ENCODE measurements at regions not wholly inside any gene's neighbourhood (a gene's known extent, or its start where the extent isn't known, plus 50 kb on each side); places are given as distances from the start of the nearest gene placed in this dataset.

DNA sequence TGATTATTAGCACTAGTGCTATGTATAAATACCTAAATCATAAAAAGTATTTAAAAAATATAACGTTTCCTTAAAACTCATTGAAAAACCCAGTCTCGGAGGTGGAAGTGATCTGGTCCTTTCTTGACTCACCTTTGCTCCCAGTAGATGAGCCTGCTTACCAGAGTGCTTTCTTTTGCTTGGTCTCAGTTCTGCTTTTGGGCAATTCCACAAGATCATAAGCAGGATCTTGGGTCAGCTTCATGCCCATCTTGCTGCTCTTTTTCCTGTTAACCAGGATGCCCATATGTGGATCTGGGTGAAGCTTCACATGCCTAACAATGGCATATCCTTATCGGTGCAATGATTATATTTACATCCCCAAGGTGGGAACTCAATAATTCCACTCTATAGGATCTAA lies 332.1 kb upstream of the FAM98A start:
- Histone ChIP-seq H3K27me3 (ENCODE audit: insufficient read depth, low read length, poor library complexity, severe bottlenecking) (no peaks in the 10 kb centered on the region), H3K9me3 (ENCODE audit: insufficient read depth, low read depth, low read length) (no peaks in the 10 kb centered on the region), H3K79me2 (ENCODE audit: insufficient read depth, low read length) (no peaks in the 10 kb centered on the region), H3K9me2 (replicated peaks; ENCODE audit: low read depth, low read length) (no peaks in the 10 kb centered on the region), H3K4me3 (ENCODE audit: low read length, poor library complexity, severe bottlenecking) (no peak overlapping the region), H2AFZ (ENCODE audit: low read length) (no peak overlapping the region), H3K4me2 (ENCODE audit: low read depth, low read length, poor library complexity, severe bottlenecking) (no peak overlapping the region), H3K9ac (ENCODE audit: low read depth, low read length, poor library complexity, severe bottlenecking) (no peak overlapping the region), H3F3A (ENCODE audit: low read depth) (no peaks in the 10 kb centered on the region), H3K36me3 (ENCODE audit: insufficient read depth, low read length) (no peaks in the 10 kb centered on the region), H3K4me1 (ENCODE audit: insufficient read depth, low read length, poor library complexity, severe bottlenecking) (no peaks in the 10 kb centered on the region), H4K20me1 (ENCODE audit: insufficient read depth, low read length, poor library complexity, severe bottlenecking) (no peaks in the 10 kb centered on the region)
- no peak for TF ChIP-seq EZH2phosphoT487 (IDR thresholded peaks at IDR 0.05; ENCODE audit: borderline replicate concordance)
- TF ChIP-seq, protein P1, sequence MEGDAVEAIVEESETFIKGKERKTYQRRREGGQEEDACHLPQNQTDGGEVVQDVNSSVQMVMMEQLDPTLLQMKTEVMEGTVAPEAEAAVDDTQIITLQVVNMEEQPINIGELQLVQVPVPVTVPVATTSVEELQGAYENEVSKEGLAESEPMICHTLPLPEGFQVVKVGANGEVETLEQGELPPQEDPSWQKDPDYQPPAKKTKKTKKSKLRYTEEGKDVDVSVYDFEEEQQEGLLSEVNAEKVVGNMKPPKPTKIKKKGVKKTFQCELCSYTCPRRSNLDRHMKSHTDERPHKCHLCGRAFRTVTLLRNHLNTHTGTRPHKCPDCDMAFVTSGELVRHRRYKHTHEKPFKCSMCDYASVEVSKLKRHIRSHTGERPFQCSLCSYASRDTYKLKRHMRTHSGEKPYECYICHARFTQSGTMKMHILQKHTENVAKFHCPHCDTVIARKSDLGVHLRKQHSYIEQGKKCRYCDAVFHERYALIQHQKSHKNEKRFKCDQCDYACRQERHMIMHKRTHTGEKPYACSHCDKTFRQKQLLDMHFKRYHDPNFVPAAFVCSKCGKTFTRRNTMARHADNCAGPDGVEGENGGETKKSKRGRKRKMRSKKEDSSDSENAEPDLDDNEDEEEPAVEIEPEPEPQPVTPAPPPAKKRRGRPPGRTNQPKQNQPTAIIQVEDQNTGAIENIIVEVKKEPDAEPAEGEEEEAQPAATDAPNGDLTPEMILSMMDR (conservative IDR thresholded peaks at IDR 0.05; ENCODE audit: low read length), result no peak

DNA sequence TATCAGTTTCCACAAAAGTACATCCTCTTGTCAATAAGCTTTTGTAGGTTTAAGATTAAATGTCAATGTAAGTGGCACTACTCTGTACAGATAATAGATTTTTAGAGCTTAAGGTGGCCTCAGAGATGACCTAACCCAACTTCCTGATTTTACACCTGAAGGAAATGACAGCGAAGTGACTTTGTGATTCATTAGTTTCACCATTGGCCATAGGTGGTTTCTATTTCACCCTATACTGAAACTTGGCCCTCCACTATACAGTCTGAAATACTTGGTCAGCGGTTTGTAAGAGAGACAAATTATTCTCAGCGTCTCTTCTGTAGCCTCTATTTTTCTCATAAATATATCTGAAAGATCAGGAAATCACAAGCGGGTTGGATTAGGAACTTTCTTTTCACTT lies 330.4 kb upstream of the FAM98A start:
- H3K4me2 ChIP-seq (ENCODE audit: low read depth, low read length, poor library complexity, severe bottlenecking), result no peak overlapping the region
- H4K20me1 ChIP-seq (ENCODE audit: insufficient read depth, low read length, poor library complexity, severe bottlenecking), result no peaks in the 10 kb centered on the region
- H3K9me2 ChIP-seq (replicated peaks; ENCODE audit: low read depth, low read length), result no peaks in the 10 kb centered on the region
- H3K4me1 ChIP-seq (ENCODE audit: insufficient read depth, low read length, poor library complexity, severe bottlenecking), result no peaks in the 10 kb centered on the region
- no peak overlapping the region for H3K9ac ChIP-seq (ENCODE audit: low read depth, low read length, poor library complexity, severe bottlenecking)
- no peaks in the 10 kb centered on the region for H3K27me3 ChIP-seq (ENCODE audit: insufficient read depth, low read length, poor library complexity, severe bottlenecking)
- no peaks in the 10 kb centered on the region for H3F3A ChIP-seq (ENCODE audit: low read depth)
- no peaks in the 10 kb centered on the region for H3K9me3 ChIP-seq (ENCODE audit: insufficient read depth, low read depth, low read length)
- H3K79me2 ChIP-seq (ENCODE audit: insufficient read depth, low read length), result no peaks in the 10 kb centered on the region
- no peaks in the 10 kb centered on the region for H3K36me3 ChIP-seq (ENCODE audit: insufficient read depth, low read length)
- H2AFZ ChIP-seq (ENCODE audit: low read length), result no peak overlapping the region
- no peak overlapping the region for H3K4me3 ChIP-seq (ENCODE audit: low read length, poor library complexity, severe bottlenecking)
- TF ChIP-seq EZH2phosphoT487 (IDR thresholded peaks at IDR 0.05; ENCODE audit: borderline replicate concordance), result no peak
- TF ChIP-seq, protein P1 (conservative IDR thresholded peaks at IDR 0.05; ENCODE audit: low read length), result no peak

DNA sequence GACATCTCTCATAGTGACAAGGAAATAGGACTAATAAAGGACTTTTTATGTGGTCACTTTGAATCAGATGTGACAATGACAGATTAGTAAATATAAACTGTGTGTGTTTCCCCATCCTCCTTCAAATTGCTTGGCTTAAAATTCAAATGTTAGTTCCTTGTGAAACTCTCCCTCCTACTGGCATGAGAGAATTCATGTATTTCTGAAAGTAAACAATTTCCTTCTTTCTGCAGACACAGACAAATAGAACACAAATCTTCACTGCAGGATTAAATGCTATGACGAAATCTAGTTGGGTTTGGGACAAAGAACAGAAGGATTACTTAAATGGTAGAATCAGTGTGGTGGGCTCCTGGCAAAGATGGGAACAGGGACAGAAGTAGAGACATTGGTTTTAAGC lies 328.7 kb upstream of the FAM98A start:
- Histone ChIP-seq H3K4me1 (ENCODE audit: insufficient read depth, low read length, poor library complexity, severe bottlenecking) (no peaks in the 10 kb centered on the region), H3K4me2 (ENCODE audit: low read depth, low read length, poor library complexity, severe bottlenecking) (no peak overlapping the region), H2AFZ (ENCODE audit: low read length) (no peak overlapping the region), H3K79me2 (ENCODE audit: insufficient read depth, low read length) (no peaks in the 10 kb centered on the region), H3K9me3 (ENCODE audit: insufficient read depth, low read depth, low read length) (no peaks in the 10 kb centered on the region), H3K4me3 (ENCODE audit: low read length, poor library complexity, severe bottlenecking) (no peak overlapping the region), H3K36me3 (ENCODE audit: insufficient read depth, low read length) (no peaks in the 10 kb centered on the region), H3F3A (ENCODE audit: low read depth) (no peaks in the 10 kb centered on the region), H3K27me3 (ENCODE audit: insufficient read depth, low read length, poor library complexity, severe bottlenecking) (no peaks in the 10 kb centered on the region), H4K20me1 (ENCODE audit: insufficient read depth, low read length, poor library complexity, severe bottlenecking) (no peaks in the 10 kb centered on the region), H3K9ac (ENCODE audit: low read depth, low read length, poor library complexity, severe bottlenecking) (no peak overlapping the region), H3K9me2 (replicated peaks; ENCODE audit: low read depth, low read length) (no peaks in the 10 kb centered on the region)
- TF ChIP-seq EZH2phosphoT487 (IDR thresholded peaks at IDR 0.05; ENCODE audit: borderline replicate concordance), result no peak
- TF ChIP-seq, protein P1 (conservative IDR thresholded peaks at IDR 0.05; ENCODE audit: low read length), result no peak
